Naive B cell (primary cell): ENCODE measurements at regions not wholly inside any gene's neighbourhood (a gene's known extent, or its start where the extent isn't known, plus 50 kb on each side); places are given as distances from the start of the nearest gene placed in this dataset.

Experiments
- ATAC-seq, 2 donors: fragments of 150-1000 bp; cut with Tn5 transposase; 2 replicates each; pipeline ENCODE4 v1.10.0; 2021; ENCODE audit warnings: low read depth in 2 of 2, mild to moderate bottlenecking in 2 of 2, moderate library complexity in 2 of 2
- DNase-seq: peaks from one replicate; pipeline ENCODE4 v3.0.0; 2022
- H3K27ac Mint-ChIP-seq, 6 donors: one replicate each; pipeline ENCODE4 v1.8.0; 2020 to 2022; ENCODE audit warnings: mild to moderate bottlenecking in 6 of 6, mixed read lengths in 6 of 6, moderate library complexity in 5 of 6, inconsistent platforms in 2 of 6
- H3K27me3 Mint-ChIP-seq, 3 donors: one replicate each; pipeline ENCODE4 v1.8.0; 2021 to 2022; ENCODE audit warnings: mixed read lengths in 3 of 3, mild to moderate bottlenecking in 1 of 3
- H3K36me3 Mint-ChIP-seq, 2 donors: one replicate each; pipeline ENCODE4 v1.8.0; 2020 to 2022; ENCODE audit warnings: mixed read lengths in 2 of 2, inconsistent platforms in 1 of 2, mild to moderate bottlenecking in 1 of 2
- H3K4me1 Mint-ChIP-seq, 3 donors: one replicate each; pipeline ENCODE4 v1.8.0; 2020 to 2022; ENCODE audit warnings: mixed read lengths in 3 of 3, inconsistent platforms in 1 of 3, mild to moderate bottlenecking in 1 of 3, moderate library complexity in 1 of 3
- H3K4me3 Mint-ChIP-seq, 8 donors: one replicate each; pipeline ENCODE4 v1.8.0; 2020 to 2022; ENCODE audit warnings: mild to moderate bottlenecking in 8 of 8, mixed read lengths in 8 of 8, moderate library complexity in 8 of 8, inconsistent platforms in 2 of 8
- H3K9me3 Mint-ChIP-seq, 7 donors: one replicate each; pipeline ENCODE4 v1.8.0; 2020 to 2022; ENCODE audit warnings: mixed read lengths in 7 of 7, mild to moderate bottlenecking in 5 of 7, inconsistent platforms in 2 of 7, moderate library complexity in 1 of 7

GRCh38 chr9:78663369-78663768 is 366.4 kb downstream of the PSAT1 start:
- peaks cover 14 to 43% (median 29%) of the 10 kb centered on the region in 3 donors for H3K27me3 Mint-ChIP-seq
- H3K4me3 Mint-ChIP-seq, result peak overlapping the region in 1 of 8 donors; percentile 6
- H3K27ac Mint-ChIP-seq, result no peak overlapping the region
- H3K36me3 Mint-ChIP-seq, result no peaks in the 10 kb centered on the region
- H3K9me3 Mint-ChIP-seq, result no peaks in the 10 kb centered on the region
- DNase-seq (no peak), ATAC-seq (no peak)
- H3K4me1 Mint-ChIP-seq, result peaks cover 0 to 4% (median 3%) of the 10 kb centered on the region in 3 donors

GRCh38 chr9:78664370-78664769 is 367.4 kb downstream of the PSAT1 start:
- H3K27ac Mint-ChIP-seq, result no peak overlapping the region
- H3K27me3 Mint-ChIP-seq, result peaks cover 14 to 35% (median 32%) of the 10 kb centered on the region in 3 donors
- H3K9me3 Mint-ChIP-seq, result no peaks in the 10 kb centered on the region
- ATAC-seq, result no peak
- H3K36me3 Mint-ChIP-seq, result no peaks in the 10 kb centered on the region
- no peak for DNase-seq
- H3K4me1 Mint-ChIP-seq, result peaks cover 0 to 4% (median 3%) of the 10 kb centered on the region in 3 donors
- H3K4me3 Mint-ChIP-seq, result no peak overlapping the region

- H3K27ac Mint-ChIP-seq, result peak overlapping the region in 1 of 6 donors; percentile 15
Observed at GRCh38 chr9:78666818-78667414, 370.0 kb downstream of the PSAT1 start.

GRCh38 chr9:78668148-78668832 is 371.4 kb downstream of the PSAT1 start:
- H3K4me1 Mint-ChIP-seq, result peaks cover 0 to under 1% (median 0%) of the 10 kb centered on the region in 3 donors
- H3K27ac Mint-ChIP-seq, result no peak overlapping the region
- ATAC-seq, result no peak
- DNase-seq, result no peak
- H3K27me3 Mint-ChIP-seq, result peaks cover 8 to 21% (median 17%) of the 10 kb centered on the region in 3 donors
- no peaks in the 10 kb centered on the region for H3K36me3 Mint-ChIP-seq
- no peak overlapping the region for H3K4me3 Mint-ChIP-seq
- H3K9me3 Mint-ChIP-seq, result no peaks in the 10 kb centered on the region

More at GRCh38 chr9:78666818-78667414, 370.0 kb downstream of the PSAT1 start:
- Mint-ChIP-seq H3K4me1 (peaks cover 0 to 4% (median 3%) of the 10 kb centered on the region in 3 donors), H3K27me3 (peaks cover 15 to 29% (median 15%) of the 10 kb centered on the region in 3 donors), H3K4me3 (no peak overlapping the region), H3K9me3 (no peaks in the 10 kb centered on the region), H3K36me3 (no peaks in the 10 kb centered on the region)
- ATAC-seq (no peak), DNase-seq (no peak)

- no peak overlapping the region for H3K4me3 Mint-ChIP-seq
- peaks cover 6 to 17% (median 16%) of the 10 kb centered on the region in 3 donors for H3K27me3 Mint-ChIP-seq
- H3K27ac Mint-ChIP-seq, result no peak overlapping the region
- H3K4me1 Mint-ChIP-seq, result no peaks in the 10 kb centered on the region
- ATAC-seq (no peak), DNase-seq (no peak)
- no peaks in the 10 kb centered on the region for H3K9me3 Mint-ChIP-seq
- H3K36me3 Mint-ChIP-seq, result no peaks in the 10 kb centered on the region
Observed at GRCh38 chr9:78669591-78669990, 372.7 kb downstream of the PSAT1 start.

GRCh38 chr9:78671785-78672184 is 374.9 kb downstream of the PSAT1 start:
- Mint-ChIP-seq H3K4me1 (peaks cover 0 to 2% (median 0%) of the 10 kb centered on the region in 3 donors), H3K27ac (no peak overlapping the region), H3K4me3 (no peak overlapping the region), H3K27me3 (peaks cover 10 to 17% (median 16%) of the 10 kb centered on the region in 3 donors), H3K36me3 (no peaks in the 10 kb centered on the region), H3K9me3 (no peaks in the 10 kb centered on the region)
- DNase-seq (no peak), ATAC-seq (no peak)

- H3K36me3 Mint-ChIP-seq, result no peaks in the 10 kb centered on the region
- peaks cover 9 to 16% (median 13%) of the 10 kb centered on the region in 3 donors for H3K27me3 Mint-ChIP-seq
- no peak overlapping the region for H3K27ac Mint-ChIP-seq
- DNase-seq (no peak), ATAC-seq (no peak)
- H3K4me3 Mint-ChIP-seq, result no peak overlapping the region
- no peaks in the 10 kb centered on the region for H3K9me3 Mint-ChIP-seq
- H3K4me1 Mint-ChIP-seq, result peaks cover 0 to 2% (median 0%) of the 10 kb centered on the region in 3 donors
Observed at GRCh38 chr9:78674874-78675273, 377.9 kb downstream of the PSAT1 start.

GRCh38 chr9:78676009-78676408 is 379.1 kb downstream of the PSAT1 start:
- Mint-ChIP-seq H3K9me3 (no peaks in the 10 kb centered on the region), H3K36me3 (no peaks in the 10 kb centered on the region), H3K4me1 (peaks cover 0 to 2% (median 0%) of the 10 kb centered on the region in 3 donors), H3K27ac (no peak overlapping the region), H3K27me3 (peaks cover 7 to 20% (median 10%) of the 10 kb centered on the region in 3 donors), H3K4me3 (no peak overlapping the region)
- DNase-seq (no peak), ATAC-seq (no peak)

GRCh38 chr9:78676623-78677022 is 379.7 kb downstream of the PSAT1 start:
- no peaks in the 10 kb centered on the region for H3K36me3 Mint-ChIP-seq
- DNase-seq (no peak), ATAC-seq (no peak)
- H3K4me1 Mint-ChIP-seq, result peaks cover 0 to 2% (median 0%) of the 10 kb centered on the region in 3 donors
- no peak overlapping the region for H3K27ac Mint-ChIP-seq
- no peaks in the 10 kb centered on the region for H3K9me3 Mint-ChIP-seq
- no peak overlapping the region for H3K4me3 Mint-ChIP-seq
- peaks cover under 1 to 20% (median 10%) of the 10 kb centered on the region in 3 donors for H3K27me3 Mint-ChIP-seq

GRCh38 chr9:78677326-78677725 is 380.4 kb downstream of the PSAT1 start:
- Mint-ChIP-seq H3K4me3 (no peak overlapping the region), H3K9me3 (no peaks in the 10 kb centered on the region), H3K27ac (no peak overlapping the region), H3K4me1 (peaks cover 0 to 2% (median 0%) of the 10 kb centered on the region in 3 donors), H3K27me3 (peaks cover 0 to 20% (median 5%) of the 10 kb centered on the region in 3 donors), H3K36me3 (no peaks in the 10 kb centered on the region)
- DNase-seq, result no peak
- ATAC-seq, result no peak

GRCh38 chr9:78678877-78679276 is 382.0 kb downstream of the PSAT1 start:
- no peaks in the 10 kb centered on the region for H3K9me3 Mint-ChIP-seq

GRCh38 chr9:78680196-78680595 is 383.3 kb downstream of the PSAT1 start:
- H3K9me3 Mint-ChIP-seq, result no peaks in the 10 kb centered on the region

More at GRCh38 chr9:78678877-78679276, 382.0 kb downstream of the PSAT1 start:
- no peaks in the 10 kb centered on the region for H3K36me3 Mint-ChIP-seq
- H3K4me1 Mint-ChIP-seq, result peaks cover 0 to 5% (median 2%) of the 10 kb centered on the region in 3 donors
- peaks cover 0 to 20% (median 0%) of the 10 kb centered on the region in 3 donors for H3K27me3 Mint-ChIP-seq
- no peak overlapping the region for H3K4me3 Mint-ChIP-seq
- DNase-seq, result no peak
- ATAC-seq, result no peak
- H3K27ac Mint-ChIP-seq, result no peak overlapping the region

GRCh38 chr9:78682216-78682615 is 385.3 kb downstream of the PSAT1 start:
- Mint-ChIP-seq H3K27ac (no peak overlapping the region), H3K4me3 (no peak overlapping the region), H3K27me3 (peaks cover 0 to 8% (median 5%) of the 10 kb centered on the region in 3 donors), H3K36me3 (peaks cover 0 to 4% of the 10 kb centered on the region in 2 donors), H3K9me3 (no peaks in the 10 kb centered on the region), H3K4me1 (peaks cover 0 to 5% (median 0%) of the 10 kb centered on the region in 3 donors)
- DNase-seq (no peak), ATAC-seq (no peak)

More at GRCh38 chr9:78680196-78680595, 383.3 kb downstream of the PSAT1 start:
- ATAC-seq, result no peak
- peak overlapping the region in 1 of 6 donors; percentile 18 for H3K27ac Mint-ChIP-seq
- peaks cover 0 to 20% (median 5%) of the 10 kb centered on the region in 3 donors for H3K27me3 Mint-ChIP-seq
- no peak overlapping the region for H3K4me3 Mint-ChIP-seq
- peaks cover 0 to 5% (median under 1%) of the 10 kb centered on the region in 3 donors for H3K4me1 Mint-ChIP-seq
- H3K36me3 Mint-ChIP-seq, result no peaks in the 10 kb centered on the region
- no peak for DNase-seq

- DNase-seq (no peak), ATAC-seq (no peak)
- Mint-ChIP-seq H3K4me1 (peaks cover 0 to 5% (median 0%) of the 10 kb centered on the region in 3 donors), H3K36me3 (peaks cover 0 to 9% of the 10 kb centered on the region in 2 donors), H3K27ac (no peak overlapping the region), H3K4me3 (no peak overlapping the region), H3K27me3 (peaks cover 0 to 5% (median 4%) of the 10 kb centered on the region in 3 donors), H3K9me3 (no peaks in the 10 kb centered on the region)
Observed at GRCh38 chr9:78685471-78685870, 388.5 kb downstream of the PSAT1 start.
